Stimulated activated CD8-positive, alpha-beta memory T cell treated with anti-CD3 and anti-CD28 coated beads, Interleukin-12 subunit alpha, Interleukin-12 subunit beta, amount 100 ng/mL, for 24 hours (primary cell): ENCODE measurements at regions not wholly inside any gene's neighbourhood (a gene's known extent, or its start where the extent isn't known, plus 50 kb on each side); places are given as distances from the start of the nearest gene placed in this dataset.
"Not testable (repeated sequence)": the region's sequence is repeated elsewhere in the genome, so short reads cannot be mapped to it uniquely, and the experiment has no call there.

Experiments used
- DNase-seq: peaks from one replicate; pipeline ENCODE4 v3.0.0-alpha.2; 2020; ENCODE audit errors: extremely low read depth

DNA sequence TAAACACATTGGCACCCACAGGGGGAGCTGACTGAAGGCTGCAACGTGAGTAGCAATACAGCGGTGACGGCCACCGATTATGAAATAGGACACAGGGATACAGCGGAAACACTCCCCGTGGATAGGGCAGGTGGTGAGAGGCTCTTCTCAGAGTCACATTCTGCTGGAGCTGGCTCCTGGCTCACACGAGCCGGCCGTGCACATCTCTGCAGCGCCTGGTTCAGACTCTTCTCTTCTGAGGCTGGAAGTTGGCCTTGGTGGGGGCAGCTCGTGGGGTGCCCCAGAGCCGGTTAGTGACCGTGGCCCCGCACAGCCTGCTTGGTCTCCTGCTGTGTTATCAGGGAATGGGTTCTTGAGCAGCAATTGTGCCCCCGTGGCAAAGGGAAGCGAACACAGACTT, 61.3 kb upstream of the EN2 start:
- DNase-seq, result no peak

DNA sequence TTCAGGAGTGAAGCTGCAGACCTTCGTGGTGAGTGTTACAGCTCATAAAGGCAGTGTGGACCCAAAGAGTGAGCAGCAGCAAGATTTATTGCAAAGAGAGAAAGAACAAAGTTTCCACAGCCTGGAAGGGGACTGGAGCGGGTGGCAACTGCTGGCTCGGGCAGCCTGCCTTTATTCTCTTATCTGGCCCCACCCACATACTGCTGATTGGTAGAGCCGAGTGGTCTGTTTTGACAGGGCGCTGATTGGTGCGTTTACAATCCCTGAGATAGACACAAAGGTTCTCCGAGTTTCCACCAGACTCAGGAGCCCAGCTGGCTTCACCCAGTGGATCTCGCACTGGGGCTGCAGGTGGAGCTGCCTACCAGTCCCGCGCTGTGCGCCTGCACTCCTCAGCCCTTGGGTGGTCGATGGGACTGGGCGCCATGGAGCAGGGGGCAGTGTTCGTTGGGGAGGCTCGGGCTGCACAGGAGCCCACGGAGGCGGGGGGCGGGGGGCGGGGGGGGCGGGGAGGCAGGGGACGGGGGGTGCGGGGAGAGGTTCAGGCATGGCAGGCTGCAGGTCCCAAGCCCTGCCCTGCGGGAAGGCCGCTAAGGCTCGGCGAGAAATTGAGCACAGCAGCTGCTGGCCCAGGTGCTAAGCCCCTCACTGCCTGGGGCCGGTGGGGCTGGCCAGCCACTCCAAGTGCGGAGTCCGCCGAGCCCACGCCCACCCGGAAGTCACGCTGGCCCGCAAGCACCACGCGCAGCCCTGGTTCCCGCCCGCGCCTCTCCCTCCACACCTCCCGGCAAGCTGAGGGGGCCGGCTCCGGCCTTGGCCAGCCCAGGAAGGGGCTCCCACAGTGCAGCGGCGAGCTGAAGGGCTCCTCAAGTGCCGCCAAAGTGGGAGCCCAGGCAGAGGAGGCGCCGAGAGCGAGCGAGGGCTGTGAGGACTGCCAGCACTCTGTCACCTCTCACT, 59.9 kb upstream of the EN2 start:
- DNase-seq, result not testable (repeated sequence)

DNA sequence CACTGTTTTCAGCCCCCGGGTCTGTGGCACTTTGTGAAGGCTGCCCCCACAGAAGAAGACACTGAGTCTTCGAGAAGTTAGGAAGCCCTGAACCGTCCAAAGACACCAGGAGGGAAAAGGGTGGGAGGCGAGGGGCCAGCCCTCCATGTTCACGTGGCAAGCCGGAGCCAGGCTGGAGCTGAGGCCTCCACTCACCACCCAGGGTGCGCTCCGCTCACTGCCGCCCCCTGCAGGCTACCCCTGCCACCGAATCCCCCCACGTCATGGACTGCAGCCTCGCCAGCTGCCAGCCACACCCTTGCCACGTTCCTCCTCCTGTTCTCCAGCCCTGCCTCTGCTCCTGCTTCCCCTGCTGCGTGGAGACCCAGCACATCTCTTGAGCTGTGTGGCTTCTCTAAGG, 59.0 kb upstream of the EN2 start:
- no peak for DNase-seq

DNA sequence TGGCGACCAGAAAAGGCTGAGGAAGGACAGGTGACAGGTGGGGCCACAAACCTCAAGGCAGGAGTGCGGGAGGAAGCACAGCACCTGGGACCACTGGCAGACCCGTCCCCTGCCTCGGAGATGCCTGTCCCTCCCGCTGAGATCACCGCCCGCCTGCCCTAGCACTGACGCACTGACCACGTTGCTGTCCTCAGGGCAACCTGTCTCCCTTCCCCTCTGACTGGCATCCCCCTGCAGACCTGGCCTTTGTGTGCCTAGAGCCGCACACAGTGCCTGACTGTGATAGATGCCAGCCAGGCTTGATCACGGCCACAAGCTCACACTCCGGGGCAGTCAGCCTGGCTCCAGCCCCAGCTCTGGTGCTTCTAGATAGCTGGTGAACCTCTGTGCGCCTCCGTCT, 58.4 kb upstream of the EN2 start:
- no peak for DNase-seq

DNA sequence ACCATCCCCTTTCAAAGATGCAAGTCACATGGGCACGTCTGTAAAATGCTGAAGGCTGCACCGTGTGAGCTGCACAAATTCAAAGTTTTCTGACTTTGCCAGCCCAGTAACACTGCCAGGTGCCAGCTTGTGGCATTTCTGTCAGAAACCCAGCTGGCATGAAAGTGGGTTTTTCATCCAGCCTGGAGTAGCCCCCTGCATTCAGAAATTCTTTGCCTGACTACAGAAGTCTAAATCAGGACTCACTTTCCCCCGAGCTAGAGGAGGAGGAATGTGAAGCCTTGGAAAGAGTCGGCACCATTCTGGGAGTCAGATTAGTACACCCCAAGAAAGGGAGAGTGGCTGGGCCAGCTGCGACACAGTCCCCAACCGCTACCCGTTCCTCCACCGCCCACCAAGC, 56.7 kb upstream of the EN2 start:
- no peak for DNase-seq

DNA sequence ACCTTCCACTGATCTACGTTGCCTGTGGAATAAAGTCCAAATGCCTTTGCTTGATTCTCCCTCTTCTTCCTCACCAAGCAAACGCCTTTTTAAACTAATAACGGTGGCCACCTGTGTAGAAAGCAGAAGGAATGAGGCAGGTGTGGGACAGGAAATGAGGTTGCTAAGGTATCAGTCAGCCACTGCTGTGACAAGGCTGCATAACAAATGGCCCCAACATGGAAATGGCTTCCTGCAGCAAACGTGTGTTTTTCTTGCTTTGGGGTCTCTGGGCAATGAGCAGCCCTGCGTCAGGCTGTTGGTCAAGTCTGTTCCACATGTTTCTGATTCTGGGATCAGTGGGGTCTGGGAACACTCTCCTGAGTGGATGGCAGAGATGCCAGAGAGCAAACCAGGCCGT, 56.0 kb upstream of the EN2 start:
- no peak for DNase-seq

DNA sequence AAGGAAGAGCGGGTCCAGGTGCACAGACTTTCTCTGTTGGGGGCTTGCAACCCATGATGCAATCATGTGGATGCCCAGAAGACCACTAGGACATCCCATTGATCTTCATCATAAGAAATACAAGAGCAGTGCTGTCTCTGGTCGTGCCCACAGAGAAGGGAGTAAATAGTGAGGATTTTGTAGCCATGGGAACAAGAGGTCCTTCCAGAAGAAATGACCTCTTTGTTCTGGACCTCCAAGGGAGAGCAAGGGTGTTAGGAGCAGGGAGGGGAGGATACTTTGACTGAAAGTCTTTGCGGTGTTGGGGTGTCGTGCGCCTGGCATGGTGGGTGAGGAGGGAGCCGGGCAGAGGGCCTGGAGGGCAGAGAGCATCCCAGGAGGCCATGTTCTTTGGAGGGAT, 55.0 kb upstream of the EN2 start:
- DNase-seq, result no peak

DNA sequence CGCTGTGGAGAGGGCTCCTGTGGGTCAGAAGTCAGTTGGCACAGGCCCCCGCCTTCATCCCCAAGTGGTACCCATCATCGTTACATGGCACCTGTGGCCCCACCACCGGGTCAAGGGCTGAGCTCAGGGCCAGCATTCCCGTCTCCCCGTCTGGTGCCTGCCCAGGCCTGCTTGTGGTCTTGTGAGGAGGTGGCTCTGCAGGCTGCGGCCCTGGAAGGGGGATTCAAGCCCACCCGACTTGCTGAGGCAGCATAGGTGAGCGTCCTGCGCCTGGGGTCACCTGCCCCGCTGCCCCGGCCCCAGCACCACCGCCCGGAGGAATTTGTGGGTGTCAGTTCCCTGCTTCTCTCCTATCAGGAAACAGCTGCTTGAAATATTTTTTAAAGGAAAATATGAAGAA, 53.0 kb upstream of the EN2 start:
- DNase-seq, result no peak

DNA sequence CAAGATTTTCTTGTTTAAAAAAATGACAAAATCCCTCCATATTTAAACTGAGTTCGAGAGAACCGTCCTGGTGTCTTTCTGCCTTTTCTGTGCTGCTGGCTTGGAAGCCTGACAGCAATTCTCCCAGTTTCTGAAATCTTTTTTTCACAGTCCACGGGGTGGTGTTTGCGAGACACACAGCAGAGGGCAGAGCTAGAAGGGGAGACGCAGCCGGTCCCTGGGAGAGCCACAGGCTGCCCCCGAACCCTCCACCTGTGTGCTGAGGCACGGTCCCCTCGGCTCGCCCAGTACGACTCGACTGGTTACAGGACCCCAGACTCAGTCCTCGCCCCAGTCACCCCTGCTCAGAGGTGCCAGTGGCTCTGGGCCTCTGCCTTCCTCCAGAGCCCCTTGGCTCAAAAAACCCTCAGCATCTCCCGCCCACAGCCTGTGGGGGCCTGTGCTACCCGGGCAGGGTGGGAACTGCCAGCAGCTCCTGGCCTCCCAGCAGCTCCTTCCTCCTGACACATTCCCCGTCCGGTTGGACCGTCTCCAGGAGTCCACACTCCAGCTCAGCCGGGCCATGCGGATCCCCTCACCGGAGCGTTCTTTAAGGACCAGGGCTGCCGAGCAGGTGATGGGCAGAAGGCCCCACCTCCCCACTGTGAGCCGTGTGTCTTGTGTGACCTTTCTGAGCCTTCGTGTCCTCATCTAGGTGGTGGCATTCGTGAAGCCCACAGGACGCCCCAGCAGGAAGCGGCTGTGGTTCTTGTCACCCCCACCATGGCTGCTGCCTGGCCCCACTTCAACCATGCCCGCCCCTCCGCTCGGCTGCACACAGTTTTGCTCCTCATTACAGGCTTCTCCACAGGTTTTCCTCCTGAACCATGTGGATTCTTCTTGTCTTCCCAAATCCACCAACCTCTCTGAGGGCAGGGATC, 52.3 kb upstream of the EN2 start:
- no peak for DNase-seq

DNA sequence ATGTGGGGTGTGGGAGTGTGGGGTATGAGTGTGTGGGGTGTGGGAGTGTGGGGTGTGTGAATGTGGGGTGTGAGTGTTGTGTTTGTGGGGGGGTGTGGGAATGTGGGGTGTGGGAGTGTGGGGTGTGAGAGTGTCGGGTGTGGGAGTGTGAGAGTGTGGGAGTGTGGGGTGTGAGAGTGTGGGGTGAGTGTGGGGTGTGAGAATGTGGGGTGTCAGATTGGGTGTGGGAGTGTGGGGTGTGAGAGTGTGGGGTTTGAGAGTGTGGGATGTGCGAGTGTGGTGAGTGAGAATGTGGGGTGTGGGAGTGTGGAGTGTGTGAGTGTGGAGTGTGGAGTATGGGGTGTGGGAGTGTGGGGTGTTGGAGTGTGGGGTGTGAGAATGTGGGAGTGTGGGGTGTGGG, 50.1 kb upstream of the EN2 start:
- no peak for DNase-seq
